Stimulated activated CD8-positive, alpha-beta memory T cell treated with anti-CD3 and anti-CD28 coated beads, Interleukin-2, amount 100 ng/mL, for 48 hours (primary cell): ENCODE measurements at regions not wholly inside any gene's neighbourhood (a gene's known extent, or its start where the extent isn't known, plus 50 kb on each side); places are given as distances from the start of the nearest gene placed in this dataset.
"Not testable (repeated sequence)": the region's sequence is repeated elsewhere in the genome, so short reads cannot be mapped to it uniquely, and the experiment has no call there.

Source experiments
- DNase-seq, 2 donors: peaks; one replicate each; pipeline ENCODE4 v3.0.0-alpha.2; 2020; ENCODE audit warnings: low read depth in 2 of 2

GRCh38 chr13:65302691-65303090 is 1927.4 kb downstream of the PCDH9 start:
- DNase-seq: no peak

DNA sequence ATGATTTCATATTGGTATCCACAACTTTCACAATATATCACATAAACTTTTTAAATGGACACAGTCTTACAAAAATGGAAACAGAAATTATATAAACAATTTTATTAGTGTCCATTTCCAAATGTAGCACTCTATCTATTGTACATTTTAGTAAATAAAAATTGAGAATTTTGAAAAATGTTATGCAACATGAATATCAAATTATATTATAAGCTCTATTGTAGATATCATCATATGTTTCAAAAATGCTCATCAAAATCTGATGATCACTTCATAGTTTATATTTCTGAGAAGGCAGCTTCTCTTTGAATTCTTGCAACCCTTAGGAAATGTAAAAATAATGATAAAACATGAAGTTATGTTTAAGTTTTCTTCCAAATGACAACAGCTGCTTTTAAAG is 1928.6 kb downstream of the PCDH9 start:
- no peak for DNase-seq

- DNase-seq: no peak
These were observed 1929.9 kb downstream of the PCDH9 start for GRCh38 chr13:65300220-65300619.

- no peak for DNase-seq
These were observed 1936.5 kb downstream of the PCDH9 start for GRCh38 chr13:65293530-65294198.

DNA sequence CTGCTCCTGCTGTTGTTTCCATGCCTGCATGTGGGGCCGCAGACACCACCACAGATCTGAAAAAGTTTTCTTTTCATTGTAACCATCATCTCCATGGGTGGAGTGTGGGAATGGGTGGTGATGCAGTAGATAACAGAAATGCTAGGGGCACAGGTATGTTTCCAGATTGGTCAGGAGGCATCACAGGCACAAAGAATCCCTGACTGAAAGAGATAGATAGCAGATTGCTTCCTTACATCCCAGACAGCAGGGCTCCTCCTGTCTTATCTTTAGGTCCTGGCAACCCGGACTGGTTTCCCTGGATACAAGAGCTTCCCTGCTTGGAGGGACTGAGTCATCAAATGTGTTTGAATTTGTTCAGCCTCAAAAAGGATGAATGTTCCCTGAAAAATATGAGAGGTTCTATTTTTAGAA is 1937.6 kb downstream of the PCDH9 start:
- DNase-seq: no peak

DNA sequence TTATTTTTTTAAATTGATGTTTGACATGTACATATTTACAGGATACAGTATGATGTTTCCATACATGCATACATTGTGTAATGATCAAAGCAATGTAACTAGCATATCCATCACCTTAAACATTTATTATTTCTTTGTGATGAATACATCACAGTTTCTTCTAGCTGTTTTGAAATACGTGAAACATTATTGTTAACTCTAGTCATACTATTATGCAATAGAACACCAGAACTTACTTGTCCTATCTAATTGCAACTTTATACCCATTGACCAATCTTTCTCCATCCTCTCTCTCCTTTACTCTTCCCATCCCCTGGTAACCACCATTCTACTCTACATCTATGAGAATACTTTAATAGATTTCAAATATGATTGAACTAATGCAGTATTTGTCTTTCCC is 1942.7 kb downstream of the PCDH9 start:
- no peak for DNase-seq

DNA sequence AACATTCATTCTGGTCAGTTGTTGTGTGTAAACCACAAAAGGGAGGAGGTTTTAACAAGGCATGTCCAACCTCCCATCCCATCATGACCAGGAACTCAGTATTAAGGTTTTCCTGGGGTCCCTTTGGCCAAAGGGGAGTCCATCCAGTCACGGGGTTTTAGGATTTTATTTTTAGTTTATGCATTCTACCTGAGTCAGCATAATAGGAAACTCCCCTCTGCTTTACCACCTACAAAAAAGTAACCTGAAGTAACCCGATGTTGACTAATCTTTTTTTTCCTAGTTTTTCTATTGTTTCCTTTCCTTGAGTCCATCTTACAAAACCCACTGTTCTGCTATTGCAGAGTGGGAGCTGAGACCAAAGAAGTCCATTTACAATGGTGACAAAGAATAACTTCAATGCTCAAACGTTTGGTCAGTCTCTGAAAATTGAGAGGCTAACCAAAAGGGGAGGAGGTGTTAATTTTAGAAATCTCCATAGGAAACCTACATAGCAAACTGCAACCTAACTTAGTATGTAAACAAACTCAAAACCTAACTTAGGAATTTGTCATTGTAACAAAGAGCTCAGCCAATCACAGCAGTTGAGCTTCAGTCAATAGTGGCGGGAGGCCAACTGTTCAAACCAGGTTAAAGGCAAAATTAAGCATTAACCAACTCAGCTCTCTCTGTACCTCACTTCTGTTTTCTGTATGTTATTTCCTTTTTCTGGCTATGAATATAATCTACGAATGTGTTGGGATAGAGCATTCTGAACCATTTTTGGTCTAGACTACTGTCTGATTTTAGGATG is 1954.1 kb downstream of the PCDH9 start:
- no peak for DNase-seq

DNA sequence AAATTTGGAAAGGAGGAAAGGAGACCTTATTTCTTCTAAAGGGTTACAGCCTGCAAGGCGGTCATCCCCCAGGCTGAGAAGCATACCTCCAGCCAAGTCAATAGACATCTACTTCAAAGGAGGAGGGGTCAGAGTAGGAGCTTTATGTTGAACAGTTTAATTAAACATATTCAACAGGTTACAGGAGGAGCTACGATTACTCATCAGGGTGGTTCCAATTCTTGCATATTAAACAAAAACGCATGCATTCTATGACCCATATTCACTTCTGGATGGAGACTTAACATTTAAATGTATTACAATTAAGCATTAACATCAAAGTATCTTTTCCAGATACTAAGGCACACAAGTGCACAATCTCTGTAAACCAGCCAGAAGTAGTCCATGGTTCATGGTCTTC is 1955.0 kb downstream of the PCDH9 start:
- DNase-seq: no peak

DNA sequence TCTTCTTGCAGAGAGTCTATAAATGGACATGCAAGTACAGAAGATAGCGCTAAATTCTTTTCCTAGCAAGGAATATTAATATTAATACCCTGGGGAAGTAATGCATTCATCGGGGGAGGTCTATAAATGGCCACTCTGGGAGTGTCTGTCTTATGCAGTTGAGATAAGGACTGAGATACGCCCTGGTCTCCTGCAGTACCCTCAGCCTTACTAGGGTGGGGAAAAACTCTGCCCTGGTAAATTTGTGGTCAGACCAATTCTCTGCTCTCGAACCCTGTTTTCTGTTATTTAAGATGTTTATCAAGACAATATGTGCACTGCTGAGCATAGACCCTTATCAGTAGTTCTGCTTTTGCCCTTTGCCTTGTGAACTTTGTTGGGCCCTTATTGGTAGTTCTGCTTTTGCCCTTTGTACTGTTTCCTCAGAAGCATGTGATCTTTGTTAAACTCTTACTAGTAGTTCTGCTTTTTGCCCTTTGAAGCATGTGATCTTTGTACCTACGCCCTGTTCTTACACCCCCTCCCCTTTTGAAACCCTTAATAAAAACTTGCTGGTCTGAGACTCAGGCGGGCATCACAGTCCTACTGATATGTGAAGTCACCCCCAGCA is 1956.2 kb downstream of the PCDH9 start:
- not testable (repeated sequence) for DNase-seq

- no peak for DNase-seq
These were observed 1962.1 kb downstream of the PCDH9 start for GRCh38 chr13:65268009-65268408.

- DNase-seq: no peak
These were observed 1964.1 kb downstream of the PCDH9 start for GRCh38 chr13:65265988-65266387.

GRCh38 chr13:65264066-65264465 is 1966.1 kb downstream of the PCDH9 start:
- DNase-seq: no peak

GRCh38 chr13:65260946-65261891 is 1968.9 kb downstream of the PCDH9 start:
- DNase-seq: no peak

DNA sequence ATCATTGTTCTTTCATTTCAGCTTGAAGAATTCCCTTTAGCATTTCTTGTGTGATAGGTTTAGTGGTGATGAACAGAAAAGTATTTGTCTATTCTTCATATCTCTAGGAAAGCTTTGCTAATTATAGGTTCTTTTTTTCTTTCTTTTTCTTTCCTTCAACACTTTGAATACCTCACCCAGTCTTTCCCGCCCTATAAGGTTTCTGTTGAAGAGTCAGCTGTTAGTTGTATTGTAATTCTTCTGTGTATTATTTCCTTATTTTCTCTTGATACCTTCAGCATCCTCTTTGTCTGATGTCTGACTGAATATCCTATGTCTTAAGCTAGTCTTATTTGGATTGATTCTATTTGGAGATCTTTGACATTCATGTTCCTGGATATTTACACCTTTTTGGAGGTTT is 1989.4 kb downstream of the PCDH9 start:
- DNase-seq: no peak

DNA sequence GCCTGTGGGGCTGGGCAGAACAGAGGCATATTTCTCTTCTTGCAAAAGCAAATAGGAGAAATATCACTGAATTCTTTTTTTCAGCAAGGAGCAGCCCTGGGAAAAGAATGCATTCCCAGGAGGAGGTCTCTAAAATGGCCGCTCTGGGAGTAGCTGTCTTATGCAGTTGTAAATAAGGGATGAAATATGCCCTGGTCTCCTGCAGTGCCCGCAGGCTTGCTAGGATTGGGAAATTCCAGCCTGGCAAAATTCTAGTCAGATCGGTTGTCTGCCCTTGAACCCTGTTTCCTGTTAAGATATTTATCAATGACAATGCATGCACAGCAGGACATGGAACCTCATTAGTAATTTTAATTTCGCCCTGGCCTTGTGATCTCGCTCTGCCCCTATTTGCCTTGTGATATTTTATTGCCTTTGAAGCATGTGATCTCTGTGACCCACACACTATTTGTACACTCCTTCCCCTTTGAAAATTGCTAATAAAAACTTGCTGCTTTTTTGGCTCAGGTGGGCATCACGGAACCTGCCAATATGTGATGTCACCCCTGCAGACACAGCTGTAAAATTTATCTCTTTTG is 1993.2 kb downstream of the PCDH9 start:
- DNase-seq: no peak

DNA sequence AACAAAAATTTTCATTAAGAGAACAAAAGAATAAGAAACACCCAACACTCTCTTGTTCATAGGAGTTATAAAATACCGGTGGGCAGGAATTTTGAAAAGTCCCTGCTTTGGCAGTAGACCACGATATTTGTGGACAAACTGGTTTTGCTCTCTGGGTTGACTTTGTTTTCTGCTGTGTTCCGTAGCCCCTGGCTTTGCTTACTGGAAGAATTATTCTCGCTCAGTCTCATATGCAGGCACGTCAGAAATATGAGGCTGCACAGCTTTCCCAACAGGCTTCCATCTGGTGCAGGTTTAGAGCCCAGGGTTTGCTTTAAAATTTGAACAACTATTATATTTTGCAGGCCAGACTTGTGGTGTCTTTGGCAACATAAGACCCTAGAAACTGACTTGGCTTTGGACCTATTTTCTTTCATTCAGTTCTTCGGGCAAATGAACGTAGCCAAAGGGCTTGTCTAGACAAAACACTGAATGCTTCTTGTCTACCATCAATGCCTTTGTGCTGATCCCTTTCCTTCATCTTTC is 2012.6 kb downstream of the PCDH9 start:
- no peak for DNase-seq

GRCh38 chr13:65202845-65203244 is 2027.3 kb downstream of the PCDH9 start:
- DNase-seq: not testable (repeated sequence)

- DNase-seq: no peak
These were observed 2041.4 kb downstream of the PCDH9 start for GRCh38 chr13:65188721-65189120.

DNA sequence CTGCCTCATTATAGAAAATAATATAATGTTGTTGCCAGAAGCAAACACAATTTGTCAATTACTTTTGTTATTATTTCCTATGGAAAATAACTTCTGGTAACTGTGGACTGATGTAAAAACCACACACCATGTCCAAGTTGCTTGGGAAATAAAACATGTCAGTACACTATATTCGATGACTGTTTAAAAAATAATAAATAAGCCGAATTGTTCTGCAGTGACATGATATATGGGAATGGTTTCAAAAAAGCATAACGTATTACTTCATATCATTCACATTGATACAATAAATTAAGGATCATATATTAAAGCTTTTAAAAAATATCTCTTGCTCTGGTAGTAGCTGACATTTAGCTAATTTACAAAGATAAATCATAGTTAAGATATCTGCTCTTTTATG is 2062.1 kb downstream of the PCDH9 start:
- no peak for DNase-seq

DNA sequence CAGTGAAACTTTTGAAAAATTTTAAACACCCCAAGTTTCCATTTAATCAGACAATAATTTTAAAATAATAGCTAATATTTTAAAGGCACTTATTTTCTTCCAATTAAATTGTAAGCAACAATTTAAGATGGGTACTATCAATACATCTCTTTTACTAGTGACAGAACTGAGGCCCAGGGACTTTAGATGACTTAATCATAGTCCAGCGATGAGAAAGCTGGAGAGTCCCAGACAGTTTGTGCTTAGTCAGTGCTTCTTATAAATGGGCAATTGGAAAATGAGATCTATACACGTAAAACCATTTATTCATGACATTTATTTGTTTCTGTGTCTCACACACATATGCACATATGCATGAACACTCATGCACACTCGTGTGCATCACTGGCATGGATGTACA is 2063.5 kb downstream of the PCDH9 start:
- DNase-seq: no peak

GRCh38 chr13:65159803-65160202 is 2070.3 kb downstream of the PCDH9 start:
- DNase-seq: no peak
